B cell (primary cell): ENCODE measurements at regions not wholly inside any gene's neighbourhood (a gene's known extent, or its start where the extent isn't known, plus 50 kb on each side); places are given as distances from the start of the nearest gene placed in this dataset.

Experiments
- ATAC-seq: fragments of 200-7000 bp; cut with Tn5 transposase; one replicate; pipeline ENCODE4 v1.10.0; 2021; ENCODE audit warnings: low read depth, mild to moderate bottlenecking, moderate number of reproducible peaks, moderate library complexity
- CTCF ChIA-PET: fragments of 350-600 bp; sonication (Branson Sonifier 250); formaldehyde crosslinking; loops from one replicate; lab custom pipeline; 2021; ENCODE audit warnings: antibody characterized with exemption, inconsistent platforms; lab: Charles Lee
- POLR2A ChIA-PET: fragments of 350-600 bp; sonication (Branson Sonifier 250); formaldehyde crosslinking; loops from one replicate; lab custom pipeline; 2021; ENCODE audit warnings: antibody characterized with exemption; lab: Charles Lee
- DNase-seq: peaks from one replicate; pipeline ENCODE4 v3.0.0; 2013
- H2AFZ ChIP-seq: 2 replicates; pipeline ENCODE4 v1.6.1; 2012; ENCODE audit warnings: mild to moderate bottlenecking, low read depth, low read length; ENCODE audit not compliant: insufficient read depth, poor library complexity, severe bottlenecking
- H3K27ac ChIP-seq, 2 donors: 1 replicate in 1 of 2; 2 replicates in 1 of 2; pipeline ENCODE4 v1.5.1; 2012 to 2013; ENCODE audit warnings: low read length in 2 of 2, mild to moderate bottlenecking in 2 of 2, moderate library complexity in 1 of 2
- H3K27me3 ChIP-seq, 4 experiments: fragments of 200-600 bp in 1 of 4; sonication (generic) in 1 of 4; replicated peaks in 1 of 4; 1 replicate in 2 of 4; 2 replicates in 2 of 4; pipeline versions ENCODE4 v1.6.1 to v1.7.0; 2013 to 2016; ENCODE audit warnings: low read length in 3 of 4, mild to moderate bottlenecking in 2 of 4, mixed read lengths in 1 of 4, moderate library complexity in 1 of 4; ENCODE audit not compliant: insufficient read depth in 4 of 4, control insufficient read depth in 3 of 4; ENCODE audit errors: control extremely low read depth in 1 of 4
- H3K36me3 ChIP-seq, 2 experiments: replicated peaks in 1 of 2; 1 replicate in 1 of 2; 2 replicates in 1 of 2; pipeline versions ENCODE4 v1.6.1 to v1.7.1; 2013; ENCODE audit warnings: low read length in 1 of 2; ENCODE audit not compliant: insufficient read depth in 2 of 2, control insufficient read depth in 1 of 2; ENCODE audit errors: control extremely low read depth in 1 of 2, extremely low read depth in 1 of 2
- H3K4me1 ChIP-seq, 2 donors: fragments of 200-600 bp in 1 of 2; sonication (generic) in 1 of 2; 1 replicate in 1 of 2; 2 replicates in 1 of 2; pipeline versions ENCODE4 v1.5.1 to v1.6.1; 2013 to 2017; ENCODE audit warnings: low read length in 2 of 2; ENCODE audit not compliant: control insufficient read depth in 2 of 2, insufficient read depth in 2 of 2
- H3K4me2 ChIP-seq: replicated peaks from 2 replicates; pipeline ENCODE3; 2012; ENCODE audit warnings: mild to moderate bottlenecking, low read depth, low read length; ENCODE audit not compliant: poor library complexity, severe bottlenecking
- H3K4me3 ChIP-seq, 5 experiments: fragments of 200-600 bp in 1 of 5; sonication (generic) in 1 of 5; 1 replicate in 3 of 5; 2 replicates in 2 of 5; pipeline versions ENCODE4 v1.5.1 to v1.7.0; 2011 to 2016; ENCODE audit warnings: low read length in 4 of 5, mild to moderate bottlenecking in 4 of 5, low read depth in 2 of 5, control low read depth in 1 of 5, moderate library complexity in 1 of 5; ENCODE audit not compliant: insufficient read depth in 1 of 5; ENCODE audit errors: control extremely low read depth in 1 of 5, extremely low read depth in 1 of 5
- H3K79me2 ChIP-seq: fragments of 200-600 bp; sonication (generic); one replicate; pipeline ENCODE4 v1.6.0; 2016; ENCODE audit warnings: low read length; ENCODE audit not compliant: control insufficient read depth, insufficient read depth
- H3K9ac ChIP-seq: fragments of 200-600 bp; sonication (generic); 2 replicates; pipeline ENCODE4 v1.6.1; 2017; ENCODE audit warnings: mild to moderate bottlenecking, low read length, moderate library complexity
- H3K9me3 ChIP-seq, 3 donors: one replicate each; pipeline versions ENCODE4 v1.6.1 to v1.7.1; 2013; ENCODE audit warnings: low read length in 2 of 3; ENCODE audit not compliant: control insufficient read depth in 2 of 3, insufficient read depth in 1 of 3; ENCODE audit errors: control extremely low read depth in 1 of 3
- H4K20me1 ChIP-seq: 2 replicates; pipeline ENCODE4 v1.6.0; 2012; ENCODE audit warnings: mild to moderate bottlenecking, low read length; ENCODE audit not compliant: insufficient read depth, control insufficient read depth, poor library complexity, severe bottlenecking
- H3K27ac Mint-ChIP-seq: one replicate; pipeline ENCODE4 v1.8.0; 2021; ENCODE audit warnings: mixed read lengths
- H3K27me3 Mint-ChIP-seq: one replicate; pipeline ENCODE4 v1.8.0; 2021; ENCODE audit warnings: mixed read lengths
- H3K4me1 Mint-ChIP-seq: one replicate; pipeline ENCODE4 v1.8.0; 2021; ENCODE audit warnings: mixed read lengths
- H3K4me3 Mint-ChIP-seq: one replicate; pipeline ENCODE4 v1.8.0; 2021; ENCODE audit warnings: mixed read lengths
- H3K9me3 Mint-ChIP-seq: one replicate; pipeline ENCODE4 v1.8.0; 2022; ENCODE audit warnings: mixed read lengths; ENCODE audit not compliant: insufficient read depth
- CTCF ChIP-seq: fragments of 200-600 bp; IDR thresholded peaks from one replicate; pipeline ENCODE4 v1.8.0; 2022; ENCODE audit warnings: antibody characterized with exemption, mild to moderate bottlenecking
- EZH2 ChIP-seq: IDR thresholded peaks from 2 replicates; pipeline ENCODE4 v1.6.1; 2012; ENCODE audit warnings: borderline replicate concordance, low read depth, mild to moderate bottlenecking, moderate library complexity, low read length; ENCODE audit not compliant: insufficient read depth, poor library complexity, severe bottlenecking
- whole genome bisulfite sequencing: methylation state at CpG from one replicate; pipeline ENCODE4 v1.1.5; 2013; ENCODE audit warnings: missing lambda C conversion rate; ENCODE audit not compliant: insufficient coverage; 5-methylcytosine and 5-hydroxymethylcytosine counted together
- intact Hi-C: fragments of 100-400 bp; cut with micrococcal nuclease; formaldehyde crosslinking; loops from one replicate; pipeline ENCODE4 v1.10.0; 2022

- Histone ChIP-seq H3K27me3 (peaks cover 0 to 5% (median under 1%) of the 10 kb centered on the region in 4 experiments), H2AFZ (no peak overlapping the region), H4K20me1 (no peaks in the 10 kb centered on the region), H3K27ac (no peak overlapping the region), H3K4me1 (peaks cover 1 to 3% of the 10 kb centered on the region in 2 donors), H3K79me2 (no peaks in the 10 kb centered on the region), H3K9me3 (no peaks in the 10 kb centered on the region), H3K9ac (no peak overlapping the region), H3K4me2 (no peak overlapping the region), H3K4me3 (no peak overlapping the region), H3K36me3 (no peaks in the 10 kb centered on the region)
- H3K4me3 Mint-ChIP-seq, result no peak overlapping the region
- CTCF ChIA-PET, result no interaction called here
- DNase-seq (no peak), ATAC-seq (no peak)
- peaks cover 7% of the 10 kb centered on the region for H3K4me1 Mint-ChIP-seq
- no peak for TF ChIP-seq EZH2
- no peak for TF ChIP-seq CTCF
- POLR2A ChIA-PET, result no interaction called here
- peaks cover 7% of the 10 kb centered on the region for H3K27me3 Mint-ChIP-seq
- intact Hi-C loops, result no loop called here
- H3K9me3 Mint-ChIP-seq, result no peaks in the 10 kb centered on the region
- H3K27ac Mint-ChIP-seq, result no peak overlapping the region
- 89% methylated on average over 5 of the region's 8 CpGs for WGBS
Measured at GRCh38 chr16:14360326-14361037, 269.6 kb downstream of the PARN start.

- Mint-ChIP-seq H3K27ac (no peak overlapping the region), H3K4me3 (no peak overlapping the region), H3K9me3 (no peaks in the 10 kb centered on the region), H3K4me1 (peaks cover 16% of the 10 kb centered on the region), H3K27me3 (peaks cover 7% of the 10 kb centered on the region)
- ATAC-seq (no peak), DNase-seq (no peak)
- no peaks in the 10 kb centered on the region for H3K36me3 ChIP-seq
- H3K4me2 ChIP-seq, result no peak overlapping the region
- TF ChIP-seq EZH2, result no peak
- no peak for TF ChIP-seq CTCF
- peaks cover 8 to 14% of the 10 kb centered on the region in 2 donors for H3K4me1 ChIP-seq
- H3K79me2 ChIP-seq, result no peaks in the 10 kb centered on the region
- H3K27ac ChIP-seq, result no peak overlapping the region
- peaks cover 0 to 5% (median 0%) of the 10 kb centered on the region in 4 experiments for H3K27me3 ChIP-seq
- intact Hi-C loops, result no loop called here
- H2AFZ ChIP-seq, result no peak overlapping the region
- no peaks in the 10 kb centered on the region for H4K20me1 ChIP-seq
- ChIA-PET POLR2A (no interaction called here), CTCF (interaction anchor here (0.6 kb wide), 1 partner anchor 459 kb away, joined by 3 read pairs; no protein-coding TSS in a partner anchor)
- no peak overlapping the region for H3K4me3 ChIP-seq
- H3K9me3 ChIP-seq, result no peaks in the 10 kb centered on the region
- no peak overlapping the region for H3K9ac ChIP-seq
- 89% methylated on average over 1 of the region's 4 CpGs for WGBS
Measured at GRCh38 chr16:14358697-14359305, 271.3 kb downstream of the PARN start.
